Endothelial cell of umbilical vein (primary cell): ENCODE measurements at regions not wholly inside any gene's neighbourhood (a gene's known extent, or its start where the extent isn't known, plus 50 kb on each side); places are given as distances from the start of the nearest gene placed in this dataset.

Experiments used
- EZH2 ChIP-seq: IDR thresholded peaks from 2 replicates; pipeline ENCODE4 v1.6.1; 2012; ENCODE audit warnings: borderline replicate concordance, low read depth, mild to moderate bottlenecking, moderate library complexity, low read length, inconsistent platforms; ENCODE audit not compliant: severe bottlenecking
- FOS ChIP-seq: IDR thresholded peaks from 2 replicates; pipeline ENCODE4 v1.6.1; 2011; ENCODE audit warnings: mild to moderate bottlenecking, low read length, moderate library complexity, borderline replicate concordance; ENCODE audit not compliant: insufficient read depth
- GATA2 ChIP-seq: IDR thresholded peaks from 2 replicates; pipeline ENCODE4 v1.7.0; 2011; ENCODE audit warnings: low read depth, mild to moderate bottlenecking, moderate library complexity, mixed read lengths, low read length; ENCODE audit not compliant: insufficient read length, insufficient read depth
- JUN ChIP-seq: IDR thresholded peaks from 2 replicates; pipeline ENCODE4 v1.6.1; 2011; ENCODE audit warnings: borderline replicate concordance, low read depth; ENCODE audit not compliant: insufficient read length, insufficient read depth
- MAX ChIP-seq: IDR thresholded peaks from 2 replicates; pipeline ENCODE4 v1.6.1; 2011; ENCODE audit not compliant: insufficient read depth, insufficient read length
- POLR2A ChIP-seq: IDR thresholded peaks from 2 replicates; pipeline ENCODE4 v1.6.1; 2012; ENCODE audit warnings: low read depth, mild to moderate bottlenecking, control low read depth, low read length
- POLR2AphosphoS5 ChIP-seq: IDR thresholded peaks from 2 replicates; pipeline ENCODE4 v1.6.1; 2012; ENCODE audit warnings: low read depth, mild to moderate bottlenecking, control low read depth, low read length, moderate library complexity; ENCODE audit not compliant: insufficient read depth
- TF ChIP-seq, protein P1 (sequence below), 2 donors: IDR thresholded peaks; 1 replicate in 1 of 2; 2 replicates in 1 of 2; pipeline ENCODE4 v1.5.1; 2011; ENCODE audit warnings: low read length in 2 of 2, mild to moderate bottlenecking in 2 of 2, moderate library complexity in 2 of 2, control low read depth in 1 of 2, inconsistent platforms in 1 of 2, low read depth in 1 of 2; ENCODE audit not compliant: insufficient read depth in 1 of 2; ENCODE audit errors: extremely low read depth in 1 of 2

DNA sequence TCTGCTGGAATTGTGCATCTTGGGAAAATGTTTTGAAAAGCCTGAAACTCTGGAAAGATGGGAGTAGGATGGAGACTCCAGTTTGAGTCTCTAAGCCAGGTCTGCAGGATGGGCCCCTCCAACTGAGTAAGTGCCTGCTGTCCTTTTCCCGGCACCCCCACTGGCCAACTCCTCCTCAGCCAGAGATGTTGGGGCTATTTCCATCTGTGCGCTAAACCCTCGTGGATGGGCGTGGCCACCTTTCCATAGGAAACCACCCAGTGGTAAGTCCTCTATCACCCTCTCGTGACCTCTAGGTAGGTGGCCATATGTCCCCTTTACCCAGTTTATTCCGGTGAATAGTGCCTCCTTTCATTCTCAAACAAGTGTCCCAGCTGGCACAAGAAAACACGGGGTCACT, 250.9 kb downstream of the TOMM20 start:
- TF ChIP-seq, protein P1, sequence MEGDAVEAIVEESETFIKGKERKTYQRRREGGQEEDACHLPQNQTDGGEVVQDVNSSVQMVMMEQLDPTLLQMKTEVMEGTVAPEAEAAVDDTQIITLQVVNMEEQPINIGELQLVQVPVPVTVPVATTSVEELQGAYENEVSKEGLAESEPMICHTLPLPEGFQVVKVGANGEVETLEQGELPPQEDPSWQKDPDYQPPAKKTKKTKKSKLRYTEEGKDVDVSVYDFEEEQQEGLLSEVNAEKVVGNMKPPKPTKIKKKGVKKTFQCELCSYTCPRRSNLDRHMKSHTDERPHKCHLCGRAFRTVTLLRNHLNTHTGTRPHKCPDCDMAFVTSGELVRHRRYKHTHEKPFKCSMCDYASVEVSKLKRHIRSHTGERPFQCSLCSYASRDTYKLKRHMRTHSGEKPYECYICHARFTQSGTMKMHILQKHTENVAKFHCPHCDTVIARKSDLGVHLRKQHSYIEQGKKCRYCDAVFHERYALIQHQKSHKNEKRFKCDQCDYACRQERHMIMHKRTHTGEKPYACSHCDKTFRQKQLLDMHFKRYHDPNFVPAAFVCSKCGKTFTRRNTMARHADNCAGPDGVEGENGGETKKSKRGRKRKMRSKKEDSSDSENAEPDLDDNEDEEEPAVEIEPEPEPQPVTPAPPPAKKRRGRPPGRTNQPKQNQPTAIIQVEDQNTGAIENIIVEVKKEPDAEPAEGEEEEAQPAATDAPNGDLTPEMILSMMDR (IDR thresholded peaks at IDR 0.05; ENCODE audit: extremely low read depth in 1 of 2, insufficient read depth in 1 of 2, low read depth in 1 of 2, low read length in 2 of 2): no peak
- TF ChIP-seq POLR2A (no peak), EZH2 (no peak), JUN (no peak), POLR2AphosphoS5 (no peak), MAX (no peak), GATA2 (no peak), FOS (no peak)
